GM23248 (cell line): ENCODE measurements at regions not wholly inside any gene's neighbourhood (a gene's known extent, or its start where the extent isn't known, plus 50 kb on each side); places are given as distances from the start of the nearest gene placed in this dataset.

ENCODE experiments used
- DNase-seq: peaks from one replicate; pipeline ENCODE4 v3.0.0-alpha.2; 2015
- H2AFZ ChIP-seq: fragments of 200-600 bp; sonication (generic); 2 replicates; pipeline ENCODE4 v1.6.1; 2016; ENCODE audit warnings: antibody characterized with exemption
- H3F3A ChIP-seq: fragments of 200-600 bp; sonication (generic); 2 replicates; pipeline ENCODE4 v1.6.1; 2016; ENCODE audit warnings: mild to moderate bottlenecking, antibody characterized with exemption, mixed run types; ENCODE audit not compliant: insufficient read depth
- H3K27ac ChIP-seq: fragments of 200-600 bp; sonication (generic); 2 replicates; pipeline ENCODE4 v1.5.1; 2016; ENCODE audit warnings: mild to moderate bottlenecking
- H3K27me3 ChIP-seq: fragments of 200-600 bp; sonication (generic); replicated peaks from 2 replicates; pipeline ENCODE4 v1.6.1; 2016; ENCODE audit warnings: mild to moderate bottlenecking; ENCODE audit not compliant: insufficient read depth
- H3K36me3 ChIP-seq: fragments of 200-600 bp; sonication (generic); 2 replicates; pipeline ENCODE4 v1.6.1; 2016; ENCODE audit warnings: low read depth, mild to moderate bottlenecking
- H3K4me1 ChIP-seq: fragments of 200-600 bp; sonication (generic); 2 replicates; pipeline ENCODE4 v1.6.1; 2016; ENCODE audit warnings: mild to moderate bottlenecking; ENCODE audit not compliant: insufficient read depth
- H3K4me2 ChIP-seq: fragments of 200-600 bp; sonication (generic); one replicate; pipeline ENCODE4 v1.6.1; 2016; ENCODE audit warnings: mild to moderate bottlenecking; ENCODE audit not compliant: unreplicated experiment
- H3K4me3 ChIP-seq: fragments of 200-600 bp; sonication (generic); 2 replicates; pipeline ENCODE4 v1.5.1; 2016; ENCODE audit warnings: mild to moderate bottlenecking
- H3K79me2 ChIP-seq: fragments of 200-600 bp; sonication (generic); 2 replicates; pipeline ENCODE4 v1.6.1; 2016; ENCODE audit warnings: mild to moderate bottlenecking; ENCODE audit not compliant: insufficient read depth
- H3K9ac ChIP-seq: fragments of 200-600 bp; sonication (generic); 2 replicates; pipeline ENCODE4 v1.6.1; 2016; ENCODE audit warnings: mild to moderate bottlenecking
- H3K9me2 ChIP-seq: fragments of 200-600 bp; sonication (generic); 2 replicates; pipeline ENCODE4 v1.6.1; 2016; ENCODE audit warnings: mixed run types, mild to moderate bottlenecking, moderate library complexity; ENCODE audit not compliant: insufficient read depth
- H3K9me3 ChIP-seq: fragments of 200-600 bp; sonication (generic); one replicate; pipeline ENCODE4 v1.6.1; 2017; ENCODE audit warnings: low read depth
- H4K20me1 ChIP-seq: fragments of 200-600 bp; sonication (generic); 2 replicates; pipeline ENCODE4 v1.6.0; 2016; ENCODE audit not compliant: insufficient read depth
- EZH2 ChIP-seq: fragments of 200-600 bp; sonication (generic); IDR thresholded peaks from 2 replicates; pipeline ENCODE4 v1.6.1; 2018; ENCODE audit warnings: antibody characterized with exemption, mild to moderate bottlenecking; ENCODE audit not compliant: insufficient read depth, poor library complexity, severe bottlenecking
- EZH2phosphoT487 ChIP-seq: fragments of 200-600 bp; sonication (generic); IDR thresholded peaks from 2 replicates; pipeline ENCODE4 v1.6.1; 2018; ENCODE audit warnings: antibody characterized with exemption, moderate library complexity, mild to moderate bottlenecking, low read depth; ENCODE audit not compliant: insufficient read depth
- WGBS, 2 experiments: methylation state at CpG; one replicate each; pipeline ENCODE4 v1.1.6; 2015 to 2017; ENCODE audit warnings: low lambda C conversion rate in 2 of 2, low coverage in 1 of 2; ENCODE audit errors: missing lambda C conversion rate in 2 of 2; 5-methylcytosine and 5-hydroxymethylcytosine counted together
- in situ Hi-C: fragments of 300-500 bp; cut with MboI; formaldehyde crosslinking; loops from 2 replicates; pipeline ENCODE4 v1.15.0; 2020

GRCh38 chr15:37582852-37583251, 351.6 kb upstream of the TMCO5A start:
- no peak overlapping the region for H2AFZ ChIP-seq
- WGBS, 2 experiments: 57 to 60% methylated on average over 4 to 5 of the region's 5 CpGs
- in situ Hi-C loops: no loop called here
- H3F3A ChIP-seq: peaks cover 18% of the 10 kb centered on the region
- H3K27ac ChIP-seq: no peak overlapping the region
- peaks cover 30% of the 10 kb centered on the region for H3K27me3 ChIP-seq
- H3K9ac ChIP-seq: no peak overlapping the region
- no peak overlapping the region for H3K4me3 ChIP-seq
- peaks cover 12% of the 10 kb centered on the region for H3K4me1 ChIP-seq
- no peaks in the 10 kb centered on the region for H3K9me2 ChIP-seq
- TF ChIP-seq EZH2phosphoT487: no peak
- TF ChIP-seq EZH2: no peak
- H3K9me3 ChIP-seq: no peaks in the 10 kb centered on the region
- no peak for DNase-seq
- no peaks in the 10 kb centered on the region for H3K36me3 ChIP-seq
- no peak overlapping the region for H3K4me2 ChIP-seq
- no peaks in the 10 kb centered on the region for H4K20me1 ChIP-seq
- H3K79me2 ChIP-seq: no peaks in the 10 kb centered on the region

GRCh38 chr15:37586011-37586583, 348.3 kb upstream of the TMCO5A start:
- H3K4me1 ChIP-seq: peaks cover 12% of the 10 kb centered on the region
- peaks cover 18% of the 10 kb centered on the region for H3F3A ChIP-seq
- no peaks in the 10 kb centered on the region for H3K36me3 ChIP-seq
- no peaks in the 10 kb centered on the region for H3K79me2 ChIP-seq
- no peak overlapping the region for H3K9ac ChIP-seq
- H3K9me2 ChIP-seq: no peaks in the 10 kb centered on the region
- peak; percentile 80 for DNase-seq
- TF ChIP-seq EZH2phosphoT487: 0 out of 2 replicates have a peak, but pooled peaks have one; percentile 21
- TF ChIP-seq EZH2: no peak
- in situ Hi-C loops: no loop called here
- H3K9me3 ChIP-seq: no peaks in the 10 kb centered on the region
- no peaks in the 10 kb centered on the region for H4K20me1 ChIP-seq
- peak overlapping the region; percentile 9 for H2AFZ ChIP-seq
- peak overlapping the region; percentile 41; the same call in 1 of the 2 replicates for H3K4me3 ChIP-seq
- peak overlapping the region; percentile 57 for H3K4me2 ChIP-seq
- WGBS, 2 experiments: 2 to 7% methylated on average over 10 of the region's 10 CpGs
- H3K27ac ChIP-seq: 0 out of 2 replicates have a peak overlapping the region, but pooled peaks have one; percentile 20
- H3K27me3 ChIP-seq: peaks cover 29% of the 10 kb centered on the region

GRCh38 chr15:37586976-37587375, 347.5 kb upstream of the TMCO5A start:
- 1 to 2% methylated on average over 7 of the region's 7 CpGs for WGBS, 2 experiments
- in situ Hi-C loops: no loop called here
- no peak for TF ChIP-seq EZH2phosphoT487
- TF ChIP-seq EZH2: no peak
- Histone ChIP-seq H3K9me2 (no peaks in the 10 kb centered on the region), H3K4me2 (peak overlapping the region; percentile 57), H3K79me2 (no peaks in the 10 kb centered on the region), H3K9ac (no peak overlapping the region), H3F3A (peaks cover 18% of the 10 kb centered on the region), H4K20me1 (no peaks in the 10 kb centered on the region), H3K27ac (no peak overlapping the region), H3K4me1 (peaks cover 12% of the 10 kb centered on the region), H3K4me3 (0 out of 2 replicates have a peak overlapping the region, but pooled peaks have one; percentile 41), H3K36me3 (no peaks in the 10 kb centered on the region), H3K9me3 (no peaks in the 10 kb centered on the region), H3K27me3 (peaks cover 34% of the 10 kb centered on the region), H2AFZ (no peak overlapping the region)
- DNase-seq: peak; percentile 27

- Histone ChIP-seq H4K20me1 (no peaks in the 10 kb centered on the region), H3K4me1 (no peaks in the 10 kb centered on the region), H3K9me2 (no peaks in the 10 kb centered on the region), H3K4me3 (no peak overlapping the region), H3K27ac (no peak overlapping the region), H3K27me3 (peaks cover 49% of the 10 kb centered on the region), H3K4me2 (no peak overlapping the region), H3F3A (no peaks in the 10 kb centered on the region), H3K9me3 (no peaks in the 10 kb centered on the region), H2AFZ (no peak overlapping the region), H3K36me3 (no peaks in the 10 kb centered on the region), H3K79me2 (no peaks in the 10 kb centered on the region), H3K9ac (no peak overlapping the region)
- in situ Hi-C loops: no loop called here
- 37 to 39% methylated on average over 2 of the region's 2 CpGs for WGBS, 2 experiments
- TF ChIP-seq EZH2: no peak
- TF ChIP-seq EZH2phosphoT487: no peak
- DNase-seq: no peak
These were observed 340.0 kb upstream of the TMCO5A start for GRCh38 chr15:37594417-37594816.
